ENCODE measurements at regions not wholly inside any gene's neighbourhood (a gene's known extent, or its start where the extent isn't known, plus 50 kb on each side); places are given as distances from the start of the nearest gene placed in this dataset.

GRCh38 chr14:54168489-54168888 lies 211.9 kb upstream of the BMP4 start:
- TF ChIP-seq YY1 (IDR thresholded peaks at IDR 0.05; ENCODE audit: low read depth) (no peak), RAD21 (IDR thresholded peaks at IDR 0.05; ENCODE audit: low read depth) (no peak), USF1 (IDR thresholded peaks at IDR 0.05) (no peak), TAF1 (IDR thresholded peaks at IDR 0.05; ENCODE audit: low read depth) (no peak), REST (IDR thresholded peaks at IDR 0.05; ENCODE audit: low read depth) (no peak), TEAD4 (IDR thresholded peaks at IDR 0.05) (no peak), FOXM1 (IDR thresholded peaks at IDR 0.05; ENCODE audit: borderline replicate concordance, low read depth) (no peak), CEBPB (IDR thresholded peaks at IDR 0.05) (no peak), ZBTB7A (IDR thresholded peaks at IDR 0.05; ENCODE audit: low read depth) (no peak), NFIC (IDR thresholded peaks at IDR 0.05) (no peak), TCF12 (IDR thresholded peaks at IDR 0.05; ENCODE audit: low read depth) (no peak)

GRCh38 chr14:54169254-54169924 lies 212.8 kb upstream of the BMP4 start:
- TF ChIP-seq EP300 (IDR thresholded peaks at IDR 0.05; ENCODE audit: borderline replicate concordance) (no peak), NFIC (IDR thresholded peaks at IDR 0.05) (no peak), YY1 (IDR thresholded peaks at IDR 0.05; ENCODE audit: low read depth) (no peak), MAX (IDR thresholded peaks at IDR 0.05) (no peak), RAD21 (IDR thresholded peaks at IDR 0.05; ENCODE audit: low read depth) (no peak), USF1 (IDR thresholded peaks at IDR 0.05) (no peak), TAF1 (IDR thresholded peaks at IDR 0.05; ENCODE audit: low read depth) (no peak), ZBTB7A (IDR thresholded peaks at IDR 0.05; ENCODE audit: low read depth) (no peak), CEBPB (IDR thresholded peaks at IDR 0.05) (no peak), TEAD4 (IDR thresholded peaks at IDR 0.05) (no peak), EGR1 (IDR thresholded peaks at IDR 0.05) (no peak), REST (IDR thresholded peaks at IDR 0.05; ENCODE audit: low read depth) (no peak), FOXM1 (IDR thresholded peaks at IDR 0.05; ENCODE audit: borderline replicate concordance, low read depth) (no peak), TCF12 (IDR thresholded peaks at IDR 0.05; ENCODE audit: low read depth) (no peak), CREB1 (IDR thresholded peaks at IDR 0.05; ENCODE audit: low read depth) (no peak)

GRCh38 chr14:54170301-54170700 lies 213.7 kb upstream of the BMP4 start:
- TF ChIP-seq EGR1 (IDR thresholded peaks at IDR 0.05) = no peak

GRCh38 chr14:54172114-54172513 lies 215.5 kb upstream of the BMP4 start:
- no peak for TF ChIP-seq RAD21 (IDR thresholded peaks at IDR 0.05; ENCODE audit: low read depth)
- no peak for TF ChIP-seq USF1 (IDR thresholded peaks at IDR 0.05)
- no peak for TF ChIP-seq CREB1 (IDR thresholded peaks at IDR 0.05; ENCODE audit: low read depth)

GRCh38 chr14:54172562-54172961 lies 215.9 kb upstream of the BMP4 start:
- TF ChIP-seq EP300 (IDR thresholded peaks at IDR 0.05; ENCODE audit: borderline replicate concordance) = no peak
- TF ChIP-seq USF1 (IDR thresholded peaks at IDR 0.05) = no peak
- TF ChIP-seq TEAD4 (IDR thresholded peaks at IDR 0.05) = no peak
- TF ChIP-seq NFIC (IDR thresholded peaks at IDR 0.05) = no peak
- no peak for TF ChIP-seq TAF1 (IDR thresholded peaks at IDR 0.05; ENCODE audit: low read depth)
- peak; percentile 16; the same call in 1 of the 2 replicates for TF ChIP-seq CEBPB (IDR thresholded peaks at IDR 0.05)

GRCh38 chr14:54173802-54174201 lies 217.2 kb upstream of the BMP4 start:
- TF ChIP-seq ZBTB7A (IDR thresholded peaks at IDR 0.05; ENCODE audit: low read depth) = no peak
- no peak for TF ChIP-seq RAD21 (IDR thresholded peaks at IDR 0.05; ENCODE audit: low read depth)
- TF ChIP-seq YY1 (IDR thresholded peaks at IDR 0.05; ENCODE audit: low read depth) = no peak
- no peak for TF ChIP-seq TCF12 (IDR thresholded peaks at IDR 0.05; ENCODE audit: low read depth)
- no peak for TF ChIP-seq EGR1 (IDR thresholded peaks at IDR 0.05)
- TF ChIP-seq USF1 (IDR thresholded peaks at IDR 0.05) = no peak

Data from Ishikawa (cell line).